OCI-LY7 (cell line): ENCODE measurements at regions not wholly inside any gene's neighbourhood (a gene's known extent, or its start where the extent isn't known, plus 50 kb on each side); places are given as distances from the start of the nearest gene placed in this dataset.

Experiments used
- BruUV-seq: library from RNA; stranded (reverse); fragments of 400-500 nt; replicated peaks from 2 replicates; lab custom pipeline; 2021; lab: Mats Ljungman, UMichigan
- CTCF ChIA-PET: fragments of 300-600 bp; sonication (Branson Sonifier 250); formaldehyde crosslinking; loops from one replicate; lab custom pipeline; 2022; ENCODE audit warnings: antibody characterized with exemption; ENCODE audit not compliant: unreplicated experiment; lab: Charles Lee
- POLR2A ChIA-PET: fragments of 300-600 bp; sonication (Branson Sonifier 250); formaldehyde crosslinking; loops from one replicate; lab custom pipeline; 2022; ENCODE audit warnings: antibody characterized with exemption; lab: Charles Lee
- DNase-seq: peaks from one replicate; pipeline ENCODE4 v3.0.0-alpha.2; 2015; ENCODE audit warnings: low spot score
- H2AFZ ChIP-seq: fragments of 200-600 bp; sonication (generic), shearing (Covaris generic); 2 replicates; pipeline ENCODE4 v1.6.1; 2014; ENCODE audit warnings: mild to moderate bottlenecking, antibody characterized with exemption, low read length, moderate library complexity
- H3K27ac ChIP-seq: fragments of 200-600 bp; sonication (generic); 2 replicates; pipeline ENCODE4 v1.5.1; 2014; ENCODE audit warnings: mixed run types, low read depth, mild to moderate bottlenecking, moderate library complexity, low read length, inconsistent platforms; ENCODE audit not compliant: poor library complexity, severe bottlenecking
- H3K36me3 ChIP-seq: fragments of 200-600 bp; sonication (generic); 2 replicates; pipeline ENCODE4 v1.6.1; 2014; ENCODE audit warnings: mild to moderate bottlenecking, antibody characterized with exemption, low read length, moderate library complexity, mixed read lengths; ENCODE audit not compliant: insufficient read depth
- H3K4me1 ChIP-seq: fragments of 200-600 bp; sonication (generic); 2 replicates; pipeline ENCODE4 v1.5.1; 2014; ENCODE audit warnings: mild to moderate bottlenecking, low read length; ENCODE audit not compliant: insufficient read depth, poor library complexity, severe bottlenecking
- H3K4me2 ChIP-seq: fragments of 200-600 bp; sonication (generic); 2 replicates; pipeline ENCODE4 v1.6.1; 2014; ENCODE audit warnings: mild to moderate bottlenecking, low read length
- H3K4me3 ChIP-seq: fragments of 200-600 bp; sonication (generic); 2 replicates; pipeline ENCODE4 v1.5.1; 2014; ENCODE audit warnings: mild to moderate bottlenecking, low read depth, low read length; ENCODE audit not compliant: poor library complexity, severe bottlenecking
- H3K79me2 ChIP-seq: fragments of 200-600 bp; sonication (generic); 2 replicates; pipeline ENCODE4 v1.6.1; 2016; ENCODE audit warnings: low read depth, mild to moderate bottlenecking, low read length, moderate library complexity, mixed read lengths; ENCODE audit not compliant: insufficient read depth
- H3K9me2 ChIP-seq: fragments of 200-600 bp; sonication (generic); 2 replicates; pipeline ENCODE4 v1.6.1; 2016; ENCODE audit warnings: mild to moderate bottlenecking, low read length, mixed read lengths; ENCODE audit not compliant: insufficient read depth
- H3K9me3 ChIP-seq: fragments of 200-600 bp; sonication (generic); 2 replicates; pipeline ENCODE4 v1.6.1; 2014; ENCODE audit warnings: mild to moderate bottlenecking, mixed run types, low read length, mixed read lengths
- H4K20me1 ChIP-seq: fragments of 200-600 bp; sonication (generic); 2 replicates; pipeline ENCODE4 v1.6.1; 2014; ENCODE audit warnings: mild to moderate bottlenecking, antibody characterized with exemption, low read length, moderate library complexity, mixed read lengths; ENCODE audit not compliant: insufficient read depth
- EZH2phosphoT487 ChIP-seq: fragments of 200-600 bp; sonication (generic); IDR thresholded peaks from 2 replicates; pipeline ENCODE4 v1.6.1; 2018; ENCODE audit warnings: low read depth, borderline replicate concordance, mild to moderate bottlenecking, mixed run types, antibody characterized with exemption, low read length, moderate library complexity, mixed read lengths
- intact Hi-C: fragments of 100-400 bp; cut with micrococcal nuclease; formaldehyde crosslinking; loops from one replicate; pipeline ENCODE4 v1.10.0; 2022; ENCODE audit not compliant: unreplicated experiment
- TF ChIP-seq, protein P1 (sequence below): fragments of 200-600 bp; sonication (generic); conservative IDR thresholded peaks from 2 replicates; pipeline ENCODE4 v1.5.1; 2014; ENCODE audit warnings: mild to moderate bottlenecking, antibody characterized with exemption, low read length, moderate library complexity, mixed read lengths

DNA sequence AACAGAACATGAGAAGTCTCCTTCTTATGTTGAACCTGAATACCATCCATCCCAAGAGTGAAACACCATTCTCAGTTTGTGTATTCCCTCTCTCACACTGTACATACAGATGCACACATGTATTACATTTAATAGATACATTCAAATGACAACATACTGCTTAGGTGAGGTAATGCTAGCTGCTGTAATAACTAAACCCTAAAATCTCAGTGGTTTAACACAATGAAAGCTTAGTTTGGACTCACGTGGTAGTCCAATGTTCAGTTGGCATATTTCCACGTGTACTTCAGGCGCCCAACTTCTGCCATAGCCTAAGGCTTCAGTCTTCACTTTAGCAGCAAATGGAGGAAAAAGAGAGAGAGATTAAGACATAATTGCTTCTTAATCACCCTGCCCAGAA, 351.1 kb upstream of the PMFBP1 start:
- CTCF ChIA-PET, result no interaction called here
- Histone ChIP-seq H3K4me3 (no peak overlapping the region), H3K36me3 (peaks cover 9% of the 10 kb centered on the region; the same call in 1 of the 2 replicates), H3K9me3 (peaks cover 11% of the 10 kb centered on the region; the same call in 1 of the 2 replicates), H3K79me2 (no peaks in the 10 kb centered on the region), H3K4me2 (no peak overlapping the region), H3K9me2 (no peaks in the 10 kb centered on the region), H3K27ac (no peak overlapping the region), H4K20me1 (no peaks in the 10 kb centered on the region), H2AFZ (no peak overlapping the region), H3K4me1 (no peaks in the 10 kb centered on the region)
- DNase-seq, result no peak
- intact Hi-C loops, result no loop called here
- POLR2A ChIA-PET, result no interaction called here
- TF ChIP-seq, protein P1, sequence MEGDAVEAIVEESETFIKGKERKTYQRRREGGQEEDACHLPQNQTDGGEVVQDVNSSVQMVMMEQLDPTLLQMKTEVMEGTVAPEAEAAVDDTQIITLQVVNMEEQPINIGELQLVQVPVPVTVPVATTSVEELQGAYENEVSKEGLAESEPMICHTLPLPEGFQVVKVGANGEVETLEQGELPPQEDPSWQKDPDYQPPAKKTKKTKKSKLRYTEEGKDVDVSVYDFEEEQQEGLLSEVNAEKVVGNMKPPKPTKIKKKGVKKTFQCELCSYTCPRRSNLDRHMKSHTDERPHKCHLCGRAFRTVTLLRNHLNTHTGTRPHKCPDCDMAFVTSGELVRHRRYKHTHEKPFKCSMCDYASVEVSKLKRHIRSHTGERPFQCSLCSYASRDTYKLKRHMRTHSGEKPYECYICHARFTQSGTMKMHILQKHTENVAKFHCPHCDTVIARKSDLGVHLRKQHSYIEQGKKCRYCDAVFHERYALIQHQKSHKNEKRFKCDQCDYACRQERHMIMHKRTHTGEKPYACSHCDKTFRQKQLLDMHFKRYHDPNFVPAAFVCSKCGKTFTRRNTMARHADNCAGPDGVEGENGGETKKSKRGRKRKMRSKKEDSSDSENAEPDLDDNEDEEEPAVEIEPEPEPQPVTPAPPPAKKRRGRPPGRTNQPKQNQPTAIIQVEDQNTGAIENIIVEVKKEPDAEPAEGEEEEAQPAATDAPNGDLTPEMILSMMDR, result no peak
- TF ChIP-seq EZH2phosphoT487, result no peak
- no TSS peak for BruUV-seq

DNA sequence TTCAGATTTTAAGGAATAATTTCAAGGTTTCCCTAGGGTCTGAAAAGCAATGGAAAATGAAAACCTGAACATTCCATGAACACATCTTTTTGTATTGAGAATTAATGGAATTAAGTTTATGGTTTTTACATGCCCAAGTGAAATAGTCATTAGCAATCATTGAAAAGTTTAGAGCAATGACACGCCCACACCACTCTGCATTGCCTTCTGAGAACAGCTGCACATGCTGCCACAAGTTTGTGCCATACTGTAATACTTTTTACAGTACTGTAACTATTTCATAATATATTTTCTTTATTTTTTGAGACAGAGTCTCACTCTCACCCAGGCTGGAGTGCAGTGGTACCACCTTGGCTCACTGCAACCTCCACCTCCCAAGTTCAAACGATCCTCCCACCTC, 345.2 kb upstream of the PMFBP1 start:
- TF ChIP-seq EZH2phosphoT487, result no peak
- TF ChIP-seq, protein P1, result no peak
- Histone ChIP-seq H2AFZ (no peak overlapping the region), H3K9me2 (no peaks in the 10 kb centered on the region), H3K27ac (no peak overlapping the region), H3K4me3 (no peak overlapping the region), H3K79me2 (no peaks in the 10 kb centered on the region), H3K9me3 (peaks cover 8% of the 10 kb centered on the region; the same call in 1 of the 2 replicates), H3K4me1 (no peaks in the 10 kb centered on the region), H4K20me1 (no peaks in the 10 kb centered on the region), H3K4me2 (no peak overlapping the region), H3K36me3 (peaks cover 5% of the 10 kb centered on the region; the same call in 1 of the 2 replicates)
- BruUV-seq, result no TSS peak
- intact Hi-C loops, result no loop called here
- DNase-seq, result no peak
- ChIA-PET CTCF (no interaction called here), POLR2A (no interaction called here)

DNA sequence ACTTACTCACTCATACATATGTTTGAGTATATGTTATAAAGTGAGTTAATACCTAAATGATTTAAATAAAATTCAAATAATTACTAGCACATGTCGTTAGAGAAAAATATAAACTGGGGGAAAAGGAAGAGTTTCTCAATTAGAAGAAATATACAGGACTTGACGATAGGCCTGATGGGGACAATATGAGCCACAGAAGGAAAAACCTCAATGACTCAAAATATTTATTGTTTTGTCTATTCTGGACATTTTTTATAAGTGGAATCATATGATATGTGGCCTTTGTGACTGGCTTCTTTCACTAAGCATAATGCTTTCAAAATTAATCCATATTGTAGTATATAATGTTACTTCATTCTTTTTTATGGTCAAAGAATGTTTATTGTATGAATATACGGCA, 339.2 kb upstream of the PMFBP1 start:
- Histone ChIP-seq H3K9me3 (no peaks in the 10 kb centered on the region), H3K4me3 (no peak overlapping the region), H4K20me1 (no peaks in the 10 kb centered on the region), H3K4me1 (no peaks in the 10 kb centered on the region), H3K79me2 (no peaks in the 10 kb centered on the region), H3K27ac (no peak overlapping the region), H3K36me3 (no peaks in the 10 kb centered on the region), H3K4me2 (no peak overlapping the region), H3K9me2 (no peaks in the 10 kb centered on the region), H2AFZ (no peak overlapping the region)
- ChIA-PET CTCF (no interaction called here), POLR2A (interaction anchor here (0.6 kb wide), 1 partner anchor 71 kb away, joined by 3 read pairs; no protein-coding TSS in a partner anchor)
- no TSS peak for BruUV-seq
- intact Hi-C loops, result no loop called here
- TF ChIP-seq, protein P1, result no peak
- no peak for TF ChIP-seq EZH2phosphoT487
- no peak for DNase-seq
